OCI-LY7 (cell line): ENCODE measurements at regions not wholly inside any gene's neighbourhood (a gene's known extent, or its start where the extent isn't known, plus 50 kb on each side); places are given as distances from the start of the nearest gene placed in this dataset.

Source experiments
- BruUV-seq: library from RNA; stranded (reverse); fragments of 400-500 nt; replicated peaks from 2 replicates; lab custom pipeline; 2021; lab: Mats Ljungman, UMichigan
- CTCF ChIA-PET: fragments of 300-600 bp; sonication (Branson Sonifier 250); formaldehyde crosslinking; loops from one replicate; lab custom pipeline; 2022; ENCODE audit warnings: antibody characterized with exemption; ENCODE audit not compliant: unreplicated experiment; lab: Charles Lee
- POLR2A ChIA-PET: fragments of 300-600 bp; sonication (Branson Sonifier 250); formaldehyde crosslinking; loops from one replicate; lab custom pipeline; 2022; ENCODE audit warnings: antibody characterized with exemption; lab: Charles Lee
- DNase-seq: peaks from one replicate; pipeline ENCODE4 v3.0.0-alpha.2; 2015; ENCODE audit warnings: low spot score
- H2AFZ ChIP-seq: fragments of 200-600 bp; sonication (generic), shearing (Covaris generic); 2 replicates; pipeline ENCODE4 v1.6.1; 2014; ENCODE audit warnings: mild to moderate bottlenecking, antibody characterized with exemption, low read length, moderate library complexity
- H3K27ac ChIP-seq: fragments of 200-600 bp; sonication (generic); 2 replicates; pipeline ENCODE4 v1.5.1; 2014; ENCODE audit warnings: mixed run types, low read depth, mild to moderate bottlenecking, moderate library complexity, low read length, inconsistent platforms; ENCODE audit not compliant: poor library complexity, severe bottlenecking
- H3K36me3 ChIP-seq: fragments of 200-600 bp; sonication (generic); 2 replicates; pipeline ENCODE4 v1.6.1; 2014; ENCODE audit warnings: mild to moderate bottlenecking, antibody characterized with exemption, low read length, moderate library complexity, mixed read lengths; ENCODE audit not compliant: insufficient read depth
- H3K4me1 ChIP-seq: fragments of 200-600 bp; sonication (generic); 2 replicates; pipeline ENCODE4 v1.5.1; 2014; ENCODE audit warnings: mild to moderate bottlenecking, low read length; ENCODE audit not compliant: insufficient read depth, poor library complexity, severe bottlenecking
- H3K4me2 ChIP-seq: fragments of 200-600 bp; sonication (generic); 2 replicates; pipeline ENCODE4 v1.6.1; 2014; ENCODE audit warnings: mild to moderate bottlenecking, low read length
- H3K4me3 ChIP-seq: fragments of 200-600 bp; sonication (generic); 2 replicates; pipeline ENCODE4 v1.5.1; 2014; ENCODE audit warnings: mild to moderate bottlenecking, low read depth, low read length; ENCODE audit not compliant: poor library complexity, severe bottlenecking
- H3K79me2 ChIP-seq: fragments of 200-600 bp; sonication (generic); 2 replicates; pipeline ENCODE4 v1.6.1; 2016; ENCODE audit warnings: low read depth, mild to moderate bottlenecking, low read length, moderate library complexity, mixed read lengths; ENCODE audit not compliant: insufficient read depth
- H3K9me2 ChIP-seq: fragments of 200-600 bp; sonication (generic); 2 replicates; pipeline ENCODE4 v1.6.1; 2016; ENCODE audit warnings: mild to moderate bottlenecking, low read length, mixed read lengths; ENCODE audit not compliant: insufficient read depth
- H3K9me3 ChIP-seq: fragments of 200-600 bp; sonication (generic); 2 replicates; pipeline ENCODE4 v1.6.1; 2014; ENCODE audit warnings: mild to moderate bottlenecking, mixed run types, low read length, mixed read lengths
- H4K20me1 ChIP-seq: fragments of 200-600 bp; sonication (generic); 2 replicates; pipeline ENCODE4 v1.6.1; 2014; ENCODE audit warnings: mild to moderate bottlenecking, antibody characterized with exemption, low read length, moderate library complexity, mixed read lengths; ENCODE audit not compliant: insufficient read depth
- EZH2phosphoT487 ChIP-seq: fragments of 200-600 bp; sonication (generic); IDR thresholded peaks from 2 replicates; pipeline ENCODE4 v1.6.1; 2018; ENCODE audit warnings: low read depth, borderline replicate concordance, mild to moderate bottlenecking, mixed run types, antibody characterized with exemption, low read length, moderate library complexity, mixed read lengths
- intact Hi-C: fragments of 100-400 bp; cut with micrococcal nuclease; formaldehyde crosslinking; loops from one replicate; pipeline ENCODE4 v1.10.0; 2022; ENCODE audit not compliant: unreplicated experiment
- TF ChIP-seq, protein P1 (sequence below): fragments of 200-600 bp; sonication (generic); conservative IDR thresholded peaks from 2 replicates; pipeline ENCODE4 v1.5.1; 2014; ENCODE audit warnings: mild to moderate bottlenecking, antibody characterized with exemption, low read length, moderate library complexity, mixed read lengths

DNA sequence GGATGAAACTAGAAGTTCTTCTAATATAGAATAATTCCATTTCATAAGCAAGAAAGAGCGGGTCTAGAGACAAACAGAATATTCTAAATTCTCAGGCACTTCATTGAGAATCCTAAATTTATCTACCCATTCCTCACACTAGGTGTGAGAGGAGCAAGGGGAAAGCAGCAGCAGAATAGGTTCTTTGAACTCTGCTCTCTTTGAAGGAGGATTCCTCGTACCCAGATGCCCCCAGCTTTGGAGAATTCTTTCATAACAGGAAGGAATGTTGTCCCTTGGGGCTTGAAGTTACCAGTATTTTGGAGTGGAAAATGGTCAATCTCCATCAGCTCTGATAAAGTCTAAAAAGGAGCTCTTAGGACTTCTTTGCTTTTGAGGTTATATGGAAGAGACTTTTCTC, 59.7 kb upstream of the RASGEF1B start:
- no peaks in the 10 kb centered on the region for H3K4me1 ChIP-seq
- H3K9me2 ChIP-seq, result no peaks in the 10 kb centered on the region
- CTCF ChIA-PET, result no interaction called here
- H4K20me1 ChIP-seq, result no peaks in the 10 kb centered on the region
- no peak overlapping the region for H3K4me3 ChIP-seq
- H3K27ac ChIP-seq, result no peak overlapping the region
- no peak overlapping the region for H2AFZ ChIP-seq
- no peaks in the 10 kb centered on the region for H3K79me2 ChIP-seq
- intact Hi-C loops, result no loop called here
- POLR2A ChIA-PET, result interaction anchor here (0.5 to 3.2 kb wide), 7 partner anchors 12 to 972 kb away, joined by 3 to 14 read pairs (median 4); partner anchors contain the start of gene RASGEF1B
- no peak for DNase-seq
- H3K4me2 ChIP-seq, result no peak overlapping the region
- peaks cover 22% of the 10 kb centered on the region; the same call in 1 of the 2 replicates for H3K9me3 ChIP-seq
- no TSS peak for BruUV-seq
- H3K36me3 ChIP-seq, result no peaks in the 10 kb centered on the region
- TF ChIP-seq EZH2phosphoT487, result no peak
- TF ChIP-seq, protein P1, sequence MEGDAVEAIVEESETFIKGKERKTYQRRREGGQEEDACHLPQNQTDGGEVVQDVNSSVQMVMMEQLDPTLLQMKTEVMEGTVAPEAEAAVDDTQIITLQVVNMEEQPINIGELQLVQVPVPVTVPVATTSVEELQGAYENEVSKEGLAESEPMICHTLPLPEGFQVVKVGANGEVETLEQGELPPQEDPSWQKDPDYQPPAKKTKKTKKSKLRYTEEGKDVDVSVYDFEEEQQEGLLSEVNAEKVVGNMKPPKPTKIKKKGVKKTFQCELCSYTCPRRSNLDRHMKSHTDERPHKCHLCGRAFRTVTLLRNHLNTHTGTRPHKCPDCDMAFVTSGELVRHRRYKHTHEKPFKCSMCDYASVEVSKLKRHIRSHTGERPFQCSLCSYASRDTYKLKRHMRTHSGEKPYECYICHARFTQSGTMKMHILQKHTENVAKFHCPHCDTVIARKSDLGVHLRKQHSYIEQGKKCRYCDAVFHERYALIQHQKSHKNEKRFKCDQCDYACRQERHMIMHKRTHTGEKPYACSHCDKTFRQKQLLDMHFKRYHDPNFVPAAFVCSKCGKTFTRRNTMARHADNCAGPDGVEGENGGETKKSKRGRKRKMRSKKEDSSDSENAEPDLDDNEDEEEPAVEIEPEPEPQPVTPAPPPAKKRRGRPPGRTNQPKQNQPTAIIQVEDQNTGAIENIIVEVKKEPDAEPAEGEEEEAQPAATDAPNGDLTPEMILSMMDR, result no peak

DNA sequence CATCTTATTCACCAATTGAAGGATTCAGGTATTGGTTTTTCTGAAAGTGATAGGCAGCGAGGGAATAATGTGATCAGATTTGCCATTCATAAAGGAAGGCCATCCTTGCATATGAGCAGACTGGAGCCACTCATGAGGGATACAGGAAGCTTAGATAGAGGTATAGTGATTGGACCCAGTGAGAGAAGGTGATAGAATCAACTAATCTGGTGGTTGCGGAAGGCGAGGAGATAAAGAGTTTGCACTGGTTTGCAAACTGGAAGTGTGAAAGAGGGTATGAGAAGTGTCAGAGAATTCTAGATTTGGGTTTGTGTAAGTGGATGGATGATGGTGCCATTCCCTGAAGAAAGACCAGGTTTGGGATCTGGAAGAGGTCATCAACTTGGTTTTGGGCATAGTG, 57.3 kb upstream of the RASGEF1B start:
- Histone ChIP-seq H2AFZ (no peak overlapping the region), H3K9me2 (no peaks in the 10 kb centered on the region), H3K4me3 (no peak overlapping the region), H3K27ac (no peak overlapping the region), H3K4me2 (no peak overlapping the region), H3K9me3 (peaks cover 26% of the 10 kb centered on the region; the same call in 1 of the 2 replicates), H3K36me3 (no peaks in the 10 kb centered on the region), H3K79me2 (no peaks in the 10 kb centered on the region), H4K20me1 (no peaks in the 10 kb centered on the region), H3K4me1 (no peaks in the 10 kb centered on the region)
- no peak for TF ChIP-seq EZH2phosphoT487
- TF ChIP-seq, protein P1, result no peak
- no TSS peak for BruUV-seq
- CTCF ChIA-PET, result interaction anchor here (0.5 kb wide), 1 partner anchor 55 kb away, joined by 4 read pairs; no protein-coding TSS in a partner anchor
- POLR2A ChIA-PET, result interaction anchor here (0.7 to 1.1 kb wide), 2 partner anchors 58 to 571 kb away, joined by 3 read pairs; no protein-coding TSS in a partner anchor
- DNase-seq, result no peak
- intact Hi-C loops, result no loop called here

- POLR2A ChIA-PET, result interaction anchor here (0.6 to 1.1 kb wide), 2 partner anchors 57 to 1332 kb away, joined by 3 read pairs; no protein-coding TSS in a partner anchor
- Histone ChIP-seq H3K4me3 (no peak overlapping the region), H3K4me2 (no peak overlapping the region), H3K9me3 (peaks cover 26% of the 10 kb centered on the region; the same call in 1 of the 2 replicates), H4K20me1 (no peaks in the 10 kb centered on the region), H3K79me2 (no peaks in the 10 kb centered on the region), H2AFZ (no peak overlapping the region), H3K36me3 (no peaks in the 10 kb centered on the region), H3K27ac (no peak overlapping the region), H3K9me2 (no peaks in the 10 kb centered on the region), H3K4me1 (no peaks in the 10 kb centered on the region)
- no TSS peak for BruUV-seq
- intact Hi-C loops, result no loop called here
- CTCF ChIA-PET, result no interaction called here
- TF ChIP-seq EZH2phosphoT487, result no peak
- TF ChIP-seq, protein P1, result no peak
- no peak for DNase-seq
Measured at GRCh38 chr4:81528200-81528599, 56.5 kb upstream of the RASGEF1B start.
